Right hindlimb (tissue), 1 donor: ENCODE measurements at regions not wholly inside any gene's neighbourhood (a gene's known extent, or its start where the extent isn't known, plus 50 kb on each side); places are given as distances from the start of the nearest gene placed in this dataset.
"Not testable (repeated sequence)": the region's sequence is repeated elsewhere in the genome, so short reads cannot be mapped to it uniquely, and the experiment has no call there.

Experiments used
- DNase-seq: peaks from one replicate; pipeline ENCODE4 v3.0.0-alpha.2; 2018

- no peak for DNase-seq
Measured at GRCh38 chr1:181173761-181174447, 85.4 kb downstream of the IER5 start.

DNA sequence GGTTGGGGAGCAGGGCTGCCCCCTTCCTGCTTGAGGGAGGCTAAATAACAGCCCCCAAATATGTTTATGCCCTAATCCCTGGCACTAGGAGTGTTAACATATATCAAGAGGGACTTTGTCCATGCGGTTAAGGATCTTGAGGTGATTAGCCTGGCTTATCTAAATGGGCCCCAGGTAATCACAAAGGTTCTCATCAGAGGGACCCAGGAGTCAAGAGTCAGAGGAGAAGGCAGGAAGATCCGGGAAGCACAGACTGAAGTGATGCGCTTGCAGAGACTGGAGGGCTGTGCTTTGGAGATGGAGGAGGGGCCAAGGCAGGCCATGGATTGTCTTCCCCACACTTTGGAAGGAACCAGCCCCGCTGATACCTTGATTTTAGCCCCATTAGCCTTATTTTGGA, 86.4 kb downstream of the IER5 start:
- no peak for DNase-seq

- DNase-seq, result no peak
Measured at GRCh38 chr1:181175356-181175910, 86.9 kb downstream of the IER5 start.

DNA sequence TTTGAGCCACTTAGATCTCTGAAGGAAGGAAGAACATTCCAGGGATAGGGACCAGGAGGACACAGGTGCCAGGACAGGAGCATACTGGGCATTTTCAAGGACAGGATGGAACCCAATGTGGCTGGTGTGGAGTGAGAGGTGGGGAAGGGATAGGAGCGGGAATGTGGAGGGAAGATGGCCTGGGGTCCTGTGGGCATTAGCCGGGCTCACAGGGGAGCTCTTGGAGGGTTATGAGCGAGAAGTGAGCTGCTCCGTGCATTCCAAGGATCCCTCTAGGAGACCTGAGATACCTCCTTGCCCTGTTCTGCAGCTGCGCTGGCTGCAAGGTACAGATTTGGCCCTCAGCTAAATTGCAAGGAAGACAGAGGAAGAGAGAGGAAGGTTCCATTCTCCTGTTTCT, 87.5 kb downstream of the IER5 start:
- DNase-seq, result no peak

GRCh38 chr1:181178241-181178879, 89.9 kb downstream of the IER5 start:
- no peak for DNase-seq

GRCh38 chr1:181179279-181179986, 90.9 kb downstream of the IER5 start:
- no peak for DNase-seq

DNA sequence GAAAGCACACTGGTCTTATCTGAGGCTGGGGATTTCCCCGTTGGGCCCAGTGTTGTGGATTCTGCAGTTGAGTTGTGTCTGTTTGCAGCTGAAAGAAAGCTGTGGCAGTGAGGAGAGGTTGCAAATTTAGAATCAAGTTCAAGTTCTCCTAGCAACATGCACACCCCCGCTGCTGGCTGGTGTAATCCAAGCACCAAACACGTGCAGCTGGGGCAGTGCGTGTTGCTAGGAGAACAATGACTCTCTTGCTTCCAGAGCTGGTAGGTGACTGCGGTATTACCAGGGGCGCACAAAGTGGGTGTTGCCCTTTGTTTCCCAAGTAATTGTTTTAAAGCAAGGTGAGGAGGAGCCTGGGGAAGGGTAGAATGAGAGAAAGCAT, 91.5 kb downstream of the IER5 start:
- DNase-seq, result peak; percentile 88

DNA sequence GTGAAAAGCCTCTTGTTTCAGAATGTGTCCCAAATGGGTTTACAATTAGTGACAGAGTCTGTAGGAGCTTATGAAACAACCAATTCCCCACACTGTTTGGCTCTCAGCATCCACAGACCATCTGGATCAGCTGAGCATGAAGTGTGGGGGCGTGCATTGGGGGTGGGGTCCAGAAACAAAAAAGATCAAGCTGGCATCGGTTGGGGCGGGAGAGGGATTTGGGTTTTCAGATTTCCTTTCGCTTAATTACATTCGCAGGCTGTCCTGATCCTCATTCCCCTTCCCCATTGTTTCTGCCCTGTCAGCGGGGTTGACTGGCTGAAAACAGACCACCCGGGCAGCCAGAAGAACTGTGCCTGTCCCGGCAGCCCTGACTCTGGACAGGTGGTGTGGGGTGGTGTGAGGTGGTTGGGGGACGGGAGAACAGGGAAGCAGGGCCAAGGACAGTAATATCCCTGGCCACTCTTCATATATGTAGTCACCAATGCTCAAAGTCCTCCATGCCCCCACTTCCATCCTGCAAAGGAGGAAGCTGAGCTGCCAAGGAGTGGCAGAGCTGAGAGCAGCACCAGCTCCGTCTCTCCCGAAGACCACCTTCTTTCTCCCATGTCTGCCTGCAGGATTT, 92.0 kb downstream of the IER5 start:
- DNase-seq, result peak; percentile 52

GRCh38 chr1:181181792-181182585, 93.5 kb downstream of the IER5 start:
- no peak for DNase-seq

GRCh38 chr1:181184621-181185020, 96.1 kb downstream of the IER5 start:
- DNase-seq, result no peak

DNA sequence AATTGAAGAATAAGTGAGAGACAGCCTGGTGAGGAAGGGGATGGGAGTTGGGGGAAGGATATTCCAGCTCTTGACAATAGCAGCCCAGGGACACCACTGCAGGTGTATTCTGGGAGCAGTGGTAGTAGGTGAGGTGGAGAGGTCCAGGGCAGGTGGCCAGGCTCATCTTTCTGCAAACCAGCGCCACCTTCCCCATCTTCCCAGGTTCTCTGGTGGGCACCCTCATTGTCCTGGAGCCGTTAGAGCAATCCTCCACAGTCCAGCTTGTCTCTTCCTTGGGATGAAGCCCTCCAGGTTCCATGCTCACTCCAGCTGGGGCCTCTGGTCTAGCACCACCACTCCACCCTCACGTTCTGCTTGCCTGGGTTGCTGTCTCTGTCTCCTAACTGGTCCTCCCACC, 97.0 kb downstream of the IER5 start:
- no peak for DNase-seq

DNA sequence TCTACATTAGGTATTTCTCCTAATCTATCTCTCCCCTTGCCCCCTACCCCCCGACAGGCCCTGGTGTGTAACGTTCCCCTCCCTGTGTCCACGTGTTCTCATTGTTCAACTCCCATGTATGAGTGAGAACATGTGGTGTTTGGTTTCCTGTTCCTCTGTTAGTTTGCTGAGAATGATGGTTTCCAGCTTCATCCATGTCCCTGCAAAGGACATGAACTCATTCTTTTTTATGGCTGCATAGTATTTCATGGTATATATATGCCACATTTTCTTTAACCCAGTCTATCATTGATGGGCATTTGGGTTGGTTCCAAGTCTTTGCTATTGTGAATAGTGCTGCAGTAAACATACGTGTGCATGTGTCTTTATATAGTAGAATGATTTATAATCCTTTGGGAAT, 97.6 kb downstream of the IER5 start:
- DNase-seq, result not testable (repeated sequence)

DNA sequence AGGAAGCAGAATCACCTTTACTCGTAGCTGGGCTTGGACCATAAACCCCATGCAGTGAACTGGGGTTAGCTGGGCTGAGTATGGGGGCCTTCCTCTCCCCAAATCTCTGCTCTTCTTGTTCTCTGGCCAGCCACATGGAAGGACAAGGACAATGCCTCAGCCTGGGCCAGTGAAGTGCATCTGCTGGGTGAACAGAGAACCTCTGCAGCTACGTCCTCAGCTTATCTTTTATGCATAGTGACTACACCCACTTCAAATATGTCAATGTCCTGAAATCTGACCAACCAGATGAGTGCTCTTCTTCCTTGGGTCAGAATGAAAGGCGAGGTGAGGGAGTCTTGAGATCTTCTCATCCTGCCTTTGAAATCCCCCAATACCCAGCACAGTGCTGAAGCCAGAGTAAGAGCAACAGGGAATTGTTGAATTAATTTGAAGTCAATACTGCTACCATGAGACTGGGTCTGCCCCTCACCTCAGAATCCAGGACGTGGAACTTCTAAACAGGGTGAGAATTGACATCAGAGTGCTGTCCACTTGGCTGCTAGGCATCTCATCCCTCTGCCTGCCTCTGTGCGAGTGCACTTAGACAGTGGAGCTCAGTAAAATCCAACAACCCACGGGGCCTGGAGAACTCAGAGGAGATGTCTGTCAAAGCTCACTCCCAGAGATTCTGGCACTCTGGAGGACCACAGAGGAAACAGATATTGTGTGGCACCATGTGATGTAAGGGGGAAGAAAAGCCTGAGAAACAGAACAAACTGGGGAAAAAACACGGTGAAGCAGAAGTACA, 99.0 kb downstream of the IER5 start:
- no peak for DNase-seq

- no peak for DNase-seq
Measured at GRCh38 chr1:181189245-181189644, 100.7 kb downstream of the IER5 start.

DNA sequence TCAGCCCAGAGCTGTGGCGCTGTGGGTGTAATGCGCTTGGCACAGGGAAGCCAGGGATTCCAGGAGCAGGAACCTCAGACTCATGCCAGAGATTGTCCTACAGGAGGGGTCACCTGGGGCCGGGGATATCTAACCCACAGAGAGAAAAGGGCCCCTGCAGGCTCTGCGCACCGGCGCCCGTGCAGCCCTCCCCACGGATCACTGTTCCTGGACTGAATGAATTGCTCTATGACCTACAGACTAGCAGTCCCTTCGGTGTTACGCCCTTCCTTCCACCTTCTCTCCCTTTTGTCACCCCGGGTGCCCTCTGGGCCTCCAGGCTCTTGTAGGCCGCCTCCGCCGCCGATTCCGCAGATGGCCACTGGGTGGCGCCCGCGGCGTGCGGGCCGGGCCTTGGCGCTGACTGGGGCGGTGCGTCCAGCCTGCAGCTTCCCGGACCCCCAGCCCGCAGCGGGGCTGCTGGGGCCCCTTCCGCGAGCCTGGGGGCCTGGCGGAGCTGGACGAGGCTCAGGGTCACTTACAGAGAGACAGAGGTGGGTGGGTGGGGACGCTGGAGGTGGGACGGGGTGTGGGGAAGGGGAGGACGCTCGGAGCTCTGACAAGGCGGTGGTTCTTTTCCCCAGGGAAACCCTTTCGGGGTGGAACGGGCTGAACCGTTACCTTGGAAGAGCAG, 101.3 kb downstream of the IER5 start:
- DNase-seq, result peak; percentile 79

- DNase-seq, result no peak
Measured at GRCh38 chr1:181190364-181191035, 102.0 kb downstream of the IER5 start.

DNA sequence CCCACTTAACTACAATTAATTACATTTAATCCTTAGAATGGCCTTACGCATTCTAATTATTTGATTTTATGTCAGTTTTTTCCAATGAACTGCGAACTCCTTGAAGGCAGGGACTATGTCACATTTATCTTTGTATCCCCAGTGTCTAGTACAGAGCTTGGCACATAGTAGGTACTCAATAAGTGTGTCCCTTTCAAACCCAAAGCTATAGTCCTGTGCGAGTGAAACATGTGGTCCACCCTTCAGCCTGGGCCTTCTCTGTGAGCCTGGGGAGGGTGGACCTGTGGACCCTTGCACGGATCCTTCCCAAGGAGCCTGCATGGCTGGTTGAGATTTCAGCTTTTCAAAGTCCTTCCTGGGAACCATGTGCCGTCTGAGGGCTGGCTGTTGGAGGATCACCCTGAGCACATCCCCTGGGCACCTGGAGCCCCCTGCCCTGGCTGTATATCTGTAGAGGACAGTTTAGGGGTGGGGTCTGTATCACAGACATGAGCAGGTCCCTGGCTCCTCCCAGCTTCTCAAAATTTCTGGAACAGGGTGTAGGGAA, 103.1 kb downstream of the IER5 start:
- DNase-seq, result no peak

GRCh38 chr1:181192316-181192715, 103.8 kb downstream of the IER5 start:
- no peak for DNase-seq

GRCh38 chr1:181202986-181203555, 114.6 kb downstream of the IER5 start:
- no peak for DNase-seq

DNA sequence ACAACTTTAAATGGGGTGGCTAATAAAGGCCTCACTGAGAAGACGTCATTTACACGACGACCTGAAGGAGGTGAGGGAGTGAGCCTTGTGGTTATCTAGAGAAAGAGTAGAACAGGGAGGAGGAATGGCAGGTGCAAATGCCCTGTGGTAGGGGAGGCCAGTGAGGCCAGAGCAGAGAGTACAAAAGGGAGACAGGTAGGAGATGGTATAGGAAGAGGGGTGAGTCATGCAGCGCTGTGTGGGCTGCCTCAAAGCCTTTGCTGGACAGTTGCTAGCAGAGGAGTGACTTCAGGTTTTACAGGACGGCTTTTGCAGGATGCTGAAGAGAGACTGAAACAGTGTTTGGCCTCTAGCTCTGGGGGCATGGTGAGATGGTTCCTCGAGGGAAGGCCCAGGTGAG, 116.0 kb downstream of the IER5 start:
- no peak for DNase-seq
